H1 (cell line): ENCODE measurements at regions not wholly inside any gene's neighbourhood (a gene's known extent, or its start where the extent isn't known, plus 50 kb on each side); places are given as distances from the start of the nearest gene placed in this dataset.
"Not testable (repeated sequence)": the region's sequence is repeated elsewhere in the genome, so short reads cannot be mapped to it uniquely, and the experiment has no call there.

Experiments
- CTCF ChIA-PET: fragments of 300-600 bp; sonication (Branson Sonifier 250); formaldehyde crosslinking; loops from one replicate; lab custom pipeline; 2021; ENCODE audit not compliant: partially characterized antibody; lab: Charles Lee
- POLR2A ChIA-PET: fragments of 300-600 bp; sonication (Branson Sonifier 250); formaldehyde crosslinking; loops from one replicate; lab custom pipeline; 2021; ENCODE audit warnings: inconsistent platforms; ENCODE audit not compliant: partially characterized antibody; lab: Charles Lee
- DNase-seq, 2 experiments: peaks; one replicate each; pipeline versions ENCODE4 v3.0.0 to v3.0.0-alpha.2; 2010 to 2022; ENCODE audit warnings: low spot score in 2 of 2, low read depth in 1 of 2, mixed read lengths in 1 of 2
- FAIRE-seq: peaks from 2 replicates; lab custom pipeline; 2011; peaks lifted over from hg19 to GRCh38; lab: Jason Lieb, UNC
- H2AFZ ChIP-seq: 2 replicates; pipeline ENCODE4 v1.8.1; 2012; ENCODE audit warnings: low read length, inconsistent platforms
- H2AK5ac ChIP-seq: 2 replicates; pipeline ENCODE4 v1.6.1; 2013; ENCODE audit warnings: low read depth, low read length
- H2BK120ac ChIP-seq: replicated peaks from 2 replicates; pipeline ENCODE3; 2013; ENCODE audit warnings: low read depth, low read length, inconsistent platforms
- H2BK12ac ChIP-seq: 2 replicates; pipeline ENCODE4 v1.6.1; 2013; ENCODE audit warnings: low read depth, low read length
- H2BK15ac ChIP-seq: 2 replicates; pipeline ENCODE4 v1.6.1; 2013; ENCODE audit warnings: low read length
- H2BK20ac ChIP-seq: 2 replicates; pipeline ENCODE4 v1.6.1; 2013; ENCODE audit warnings: low read length
- H2BK5ac ChIP-seq: 2 replicates; pipeline ENCODE4 v1.6.1; 2013; ENCODE audit warnings: low read depth, low read length
- H3K14ac ChIP-seq: 2 replicates; pipeline ENCODE4 v1.6.1; 2013; ENCODE audit warnings: inconsistent platforms; ENCODE audit not compliant: insufficient read length
- H3K18ac ChIP-seq: 2 replicates; pipeline ENCODE4 v1.6.1; 2013; ENCODE audit warnings: low read length; ENCODE audit errors: extremely low read depth
- H3K23ac ChIP-seq: 2 replicates; pipeline ENCODE4 v1.6.1; 2013; ENCODE audit warnings: inconsistent platforms; ENCODE audit not compliant: insufficient read length
- H3K23me2 ChIP-seq: 2 replicates; pipeline ENCODE4 v1.6.1; 2013; ENCODE audit warnings: low read depth, low read length
- H3K27ac ChIP-seq: 2 replicates; pipeline ENCODE4 v1.6.1; 2011; ENCODE audit warnings: low read depth, low read length, inconsistent platforms
- H3K27me3 ChIP-seq, 4 experiments: replicated peaks in 1 of 4; 1 replicate in 1 of 4; 2 replicates in 3 of 4; pipeline versions ENCODE4 v1.6.1 to v1.8.1; 2011 to 2013; ENCODE audit warnings: low read length in 3 of 4, mild to moderate bottlenecking in 3 of 4, inconsistent platforms in 2 of 4, mixed read lengths in 2 of 4, moderate library complexity in 1 of 4; ENCODE audit not compliant: control insufficient read depth in 3 of 4, insufficient read depth in 3 of 4; ENCODE audit errors: extremely low read depth in 1 of 4
- H3K36me3 ChIP-seq, 4 experiments: 2 replicates each; pipeline versions ENCODE4 v1.6.1 to v1.8.1; 2011 to 2013; ENCODE audit warnings: mild to moderate bottlenecking in 4 of 4, low read length in 3 of 4, moderate library complexity in 2 of 4, control low read depth in 1 of 4, inconsistent platforms in 1 of 4; ENCODE audit not compliant: insufficient read depth in 4 of 4, control insufficient read depth in 2 of 4
- H3K4ac ChIP-seq: replicated peaks from 2 replicates; pipeline ENCODE3; 2013; ENCODE audit warnings: low read length, low read depth, mixed read lengths, inconsistent platforms; ENCODE audit not compliant: insufficient read length
- H3K4me1 ChIP-seq, 4 experiments: replicated peaks in 1 of 4; 1 replicate in 1 of 4; 2 replicates in 3 of 4; pipeline versions ENCODE4 v1.6.1 to v1.8.1; 2011 to 2013; ENCODE audit warnings: low read length in 3 of 4, inconsistent platforms in 2 of 4, mixed read lengths in 1 of 4; ENCODE audit not compliant: insufficient read depth in 4 of 4, control insufficient read depth in 3 of 4
- H3K4me2 ChIP-seq, 2 experiments: 2 replicates each; pipeline versions ENCODE4 v1.6.1 to v1.8.1; 2011 to 2013; ENCODE audit warnings: low read depth in 2 of 2, low read length in 2 of 2, control low read depth in 1 of 2, inconsistent platforms in 1 of 2, mild to moderate bottlenecking in 1 of 2; ENCODE audit not compliant: insufficient read depth in 1 of 2
- H3K4me3 ChIP-seq, 4 experiments: fragments of 200-600, 300-600 bp in 1 of 4; sonication (generic), shearing (Covaris generic), sonication (Bioruptor Twin) in 1 of 4; 2 replicates each; pipeline versions ENCODE4 v1.5.1 to v1.8.1; 2011 to 2016; ENCODE audit warnings: low read length in 4 of 4, low read depth in 3 of 4, control low read depth in 2 of 4, inconsistent platforms in 2 of 4, mild to moderate bottlenecking in 2 of 4, mixed read lengths in 1 of 4, moderate library complexity in 1 of 4; ENCODE audit not compliant: insufficient read depth in 2 of 4; ENCODE audit errors: extremely low read depth in 1 of 4
- H3K56ac ChIP-seq: replicated peaks from 2 replicates; pipeline ENCODE3; 2013; ENCODE audit warnings: low read depth, mild to moderate bottlenecking, mixed read lengths, low read length, inconsistent platforms; ENCODE audit not compliant: insufficient read length
- H3K79me1 ChIP-seq: 2 replicates; pipeline ENCODE4 v1.6.1; 2013; ENCODE audit warnings: low read depth, low read length, control low read depth
- H3K79me2 ChIP-seq, 2 experiments: 2 replicates each; pipeline versions ENCODE4 v1.6.1 to v1.8.1; 2012 to 2013; ENCODE audit warnings: low read length in 2 of 2, mild to moderate bottlenecking in 2 of 2, inconsistent platforms in 1 of 2; ENCODE audit not compliant: insufficient read depth in 2 of 2, control insufficient read depth in 1 of 2
- H3K9ac ChIP-seq, 4 experiments: replicated peaks in 1 of 4; 1 replicate in 1 of 4; 2 replicates in 3 of 4; pipeline versions ENCODE4 v1.6.1 to v1.8.1; 2011 to 2013; ENCODE audit warnings: low read depth in 3 of 4, low read length in 3 of 4, control low read depth in 2 of 4, mild to moderate bottlenecking in 2 of 4, moderate library complexity in 2 of 4, inconsistent platforms in 1 of 4; ENCODE audit errors: extremely low read depth in 1 of 4
- H3K9me3 ChIP-seq, 2 experiments: 2 replicates each; pipeline versions ENCODE4 v1.6.1 to v1.8.1; 2012 to 2013; ENCODE audit warnings: mild to moderate bottlenecking in 2 of 2, moderate library complexity in 2 of 2, control low read depth in 1 of 2, inconsistent platforms in 1 of 2, low read depth in 1 of 2, low read length in 1 of 2, mixed read lengths in 1 of 2; ENCODE audit not compliant: insufficient read depth in 2 of 2
- H4K20me1 ChIP-seq, 2 experiments: replicated peaks in 1 of 2; 2 replicates each; pipeline versions ENCODE3 to v1.8.1; 2011 to 2013; ENCODE audit warnings: inconsistent platforms in 2 of 2, low read length in 2 of 2, mild to moderate bottlenecking in 1 of 2; ENCODE audit not compliant: insufficient read depth in 2 of 2, control insufficient read depth in 1 of 2
- H4K5ac ChIP-seq: 2 replicates; pipeline ENCODE4 v1.6.1; 2013; ENCODE audit warnings: low read length, low read depth, mixed read lengths, inconsistent platforms; ENCODE audit not compliant: insufficient read length
- H4K8ac ChIP-seq: 2 replicates; pipeline ENCODE4 v1.8.0; 2013; ENCODE audit warnings: mild to moderate bottlenecking, moderate library complexity, low read length, inconsistent platforms; ENCODE audit not compliant: insufficient read depth; ENCODE audit errors: extremely low read depth
- H4K91ac ChIP-seq: replicated peaks from 2 replicates; pipeline ENCODE3; 2013; ENCODE audit warnings: low read length, mixed read lengths, inconsistent platforms; ENCODE audit not compliant: insufficient read length
- WGBS, 2 experiments: shearing (Covaris generic) in 1 of 2; methylation state at CpG; one replicate each; pipeline versions ENCODE4 v1.1.6 to v1.1.7; 2013 to 2015; ENCODE audit warnings: low lambda C conversion rate in 2 of 2, mixed read lengths in 2 of 2, inconsistent platforms in 1 of 2, low coverage in 1 of 2, missing lambda C conversion rate in 1 of 2; ENCODE audit not compliant: insufficient replicate concordance in 2 of 2, insufficient coverage in 1 of 2, insufficient read length in 1 of 2; ENCODE audit errors: extremely low coverage in 1 of 2, missing lambda C conversion rate in 1 of 2; 5-methylcytosine and 5-hydroxymethylcytosine counted together

DNA sequence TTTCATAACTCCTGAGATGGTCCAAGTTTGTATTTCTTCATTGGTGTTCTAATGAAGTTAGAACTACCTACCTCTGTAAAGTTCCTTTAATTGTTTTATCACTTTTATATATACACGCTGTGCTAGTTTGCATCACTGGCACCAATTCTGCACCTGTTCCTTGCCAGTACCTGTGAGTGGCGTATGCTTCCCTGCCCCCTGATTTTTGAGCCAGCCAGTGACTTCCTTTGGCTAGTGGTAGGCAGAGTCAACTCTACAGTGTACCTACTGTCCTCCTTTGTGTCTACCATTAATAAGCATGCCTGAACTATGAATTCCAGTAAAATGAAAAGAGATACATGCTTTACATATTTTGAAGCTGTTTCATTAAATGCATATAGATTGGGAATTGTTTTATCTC, 186.8 kb upstream of the SPATA31A3 start:
- H2BK120ac ChIP-seq, H3K56ac ChIP-seq, H3K4me1 ChIP-seq, H2AK5ac ChIP-seq, CTCF ChIA-PET, H2BK15ac ChIP-seq, H3K9ac ChIP-seq, H3K27me3 ChIP-seq, H3K27ac ChIP-seq, POLR2A ChIA-PET, H3K79me2 ChIP-seq, H3K79me1 ChIP-seq, H3K14ac ChIP-seq, DNase-seq, H3K23me2 ChIP-seq, FAIRE-seq, H3K36me3 ChIP-seq, H2BK12ac ChIP-seq, H2BK5ac ChIP-seq, H3K4me2 ChIP-seq, H3K9me3 ChIP-seq, H3K4me3 ChIP-seq, H3K4ac ChIP-seq, H4K91ac ChIP-seq, H4K8ac ChIP-seq, H2BK20ac ChIP-seq, H2AFZ ChIP-seq, H4K20me1 ChIP-seq, H4K5ac ChIP-seq, H3K23ac ChIP-seq, H3K18ac ChIP-seq: not testable (repeated sequence)
- WGBS, 2 experiments = 81% methylated on average over 2 of the region's 2 CpGs; no CpG with 5 or more reads in 1 of the 2 experiments

GRCh38 chr9:67175167-67175566, 182.8 kb upstream of the SPATA31A3 start:
- H4K20me1 ChIP-seq, H3K4me1 ChIP-seq, H3K56ac ChIP-seq, CTCF ChIA-PET, H2BK12ac ChIP-seq, H2BK120ac ChIP-seq, H3K79me1 ChIP-seq, H3K4me2 ChIP-seq, H3K23ac ChIP-seq, H3K4ac ChIP-seq, H3K36me3 ChIP-seq, H2BK20ac ChIP-seq, H2AK5ac ChIP-seq, H3K14ac ChIP-seq, H3K27me3 ChIP-seq, H3K18ac ChIP-seq, FAIRE-seq, H4K8ac ChIP-seq, H3K4me3 ChIP-seq, POLR2A ChIA-PET, H3K79me2 ChIP-seq, H3K9me3 ChIP-seq, H3K23me2 ChIP-seq, H2BK15ac ChIP-seq, H2BK5ac ChIP-seq, H2AFZ ChIP-seq, H3K9ac ChIP-seq, H3K27ac ChIP-seq, H4K91ac ChIP-seq, H4K5ac ChIP-seq, DNase-seq: not testable (repeated sequence)
- no CpG with 5 or more reads among the region's 5 CpGs for WGBS, 2 experiments
